Neural cell (in vitro differentiated cells): ENCODE measurements at regions not wholly inside any gene's neighbourhood (a gene's known extent, or its start where the extent isn't known, plus 50 kb on each side); places are given as distances from the start of the nearest gene placed in this dataset.

Experiments used
- H2AFZ ChIP-seq: fragments of 200-600, 300-800 bp; sonication (generic), shearing (Covaris generic); 2 replicates; pipeline ENCODE4 v1.6.0; 2014; ENCODE audit warnings: low read depth, mild to moderate bottlenecking, antibody characterized with exemption, low read length, moderate library complexity
- H3F3A ChIP-seq: fragments of 200-600 bp; shearing (Covaris generic); 2 replicates; pipeline ENCODE4 v1.6.1; 2016; ENCODE audit warnings: mild to moderate bottlenecking, moderate library complexity, mixed read lengths, antibody characterized with exemption, low read length; ENCODE audit not compliant: insufficient read depth, poor library complexity, severe bottlenecking
- H3K27ac ChIP-seq: fragments of 200-600, 300-800 bp; sonication (generic), shearing (Covaris generic); 2 replicates; pipeline ENCODE4 v1.5.1; 2014; ENCODE audit warnings: mild to moderate bottlenecking, low read length, moderate library complexity
- H3K27me3 ChIP-seq: fragments of 300-800, 200-600 bp; sonication (generic), shearing (Covaris generic); 2 replicates; pipeline ENCODE4 v1.6.0; 2014; ENCODE audit warnings: mild to moderate bottlenecking, low read depth, low read length, moderate library complexity; ENCODE audit not compliant: insufficient read depth
- H3K36me3 ChIP-seq: fragments of 300-800, 200-600 bp; sonication (generic), shearing (Covaris generic); 2 replicates; pipeline ENCODE4 v1.5.1; 2014; ENCODE audit warnings: mild to moderate bottlenecking, antibody characterized with exemption, low read length, moderate library complexity; ENCODE audit not compliant: insufficient read depth
- H3K4me2 ChIP-seq: fragments of 300-800, 200-600 bp; sonication (generic), shearing (Covaris generic); 2 replicates; pipeline ENCODE4 v1.6.0; 2014; ENCODE audit warnings: mild to moderate bottlenecking, low read length
- H3K4me3 ChIP-seq: fragments of 300-800, 200-600 bp; sonication (generic), shearing (Covaris generic); 2 replicates; pipeline ENCODE4 v1.5.1; 2014; ENCODE audit warnings: mild to moderate bottlenecking, low read length, moderate library complexity
- H3K79me2 ChIP-seq: fragments of 200-600 bp; shearing (Covaris generic); replicated peaks from 2 replicates; pipeline ENCODE4 v1.6.0; 2014; ENCODE audit warnings: mild to moderate bottlenecking, low read length, moderate library complexity; ENCODE audit not compliant: insufficient read depth
- H3K9ac ChIP-seq: fragments of 300-800, 200-600 bp; sonication (generic), shearing (Covaris generic); 2 replicates; pipeline ENCODE4 v1.6.1; 2016; ENCODE audit warnings: mild to moderate bottlenecking, low read length, mixed read lengths
- H3K9me2 ChIP-seq: fragments of 200-600 bp; shearing (Covaris generic); 2 replicates; pipeline ENCODE4 v1.6.1; 2016; ENCODE audit warnings: mild to moderate bottlenecking, low read length, mixed read lengths; ENCODE audit not compliant: insufficient read depth
- H3K9me3 ChIP-seq: fragments of 200-600, 300-800 bp; sonication (generic), shearing (Covaris generic); 2 replicates; pipeline ENCODE4 v1.6.1; 2016; ENCODE audit warnings: mild to moderate bottlenecking, mixed run types, low read length, moderate library complexity, mixed read lengths
- H4K20me1 ChIP-seq: fragments of 200-600 bp; shearing (Covaris generic); 2 replicates; pipeline ENCODE4 v1.6.1; 2016; ENCODE audit warnings: mild to moderate bottlenecking, mixed run types; ENCODE audit not compliant: insufficient read depth
- CTCF ChIP-seq: fragments of 450-650 bp; IDR thresholded peaks from 2 replicates; pipeline ENCODE4 v1.5.1; 2014; ENCODE audit warnings: antibody characterized with exemption, mild to moderate bottlenecking, moderate library complexity; ENCODE audit not compliant: poor library complexity, severe bottlenecking
- EP300 ChIP-seq: fragments of 450-650 bp; conservative IDR thresholded peaks from 2 replicates; pipeline ENCODE4 v1.6.1; 2014; ENCODE audit warnings: antibody characterized with exemption, mild to moderate bottlenecking, moderate library complexity; ENCODE audit not compliant: poor library complexity, severe bottlenecking
- EZH2 ChIP-seq: fragments of 200-600, 300-800 bp; shearing (Covaris generic), sonication (generic); IDR thresholded peaks from 2 replicates; pipeline ENCODE4 v1.6.1; 2014; ENCODE audit warnings: antibody characterized with exemption, low read length, borderline replicate concordance, mild to moderate bottlenecking; ENCODE audit not compliant: insufficient read depth, poor library complexity, severe bottlenecking
- MXI1 ChIP-seq: fragments of 450-650 bp; conservative IDR thresholded peaks from 2 replicates; pipeline ENCODE4 v1.6.1; 2014; ENCODE audit warnings: antibody characterized with exemption, mild to moderate bottlenecking; ENCODE audit not compliant: poor library complexity, severe bottlenecking
- POLR2AphosphoS5 ChIP-seq: IDR thresholded peaks from 2 replicates; pipeline ENCODE4 v1.6.1; 2012
- RAD21 ChIP-seq: fragments of 450-650 bp; conservative IDR thresholded peaks from 2 replicates; pipeline ENCODE4 v1.6.1; 2014; ENCODE audit warnings: antibody characterized with exemption, mild to moderate bottlenecking, moderate library complexity
- REST ChIP-seq: IDR thresholded peaks from 2 replicates; pipeline ENCODE4 v1.6.1; 2012; ENCODE audit warnings: borderline replicate concordance
- SMC3 ChIP-seq: fragments of 450-650 bp; conservative IDR thresholded peaks from 2 replicates; pipeline ENCODE4 v1.6.1; 2014; ENCODE audit warnings: antibody characterized with exemption, mild to moderate bottlenecking, moderate library complexity; ENCODE audit not compliant: poor library complexity
- TAF1 ChIP-seq: IDR thresholded peaks from 2 replicates; pipeline ENCODE4 v1.6.1; 2012; ENCODE audit warnings: low read depth

GRCh38 chr6:113009682-113010081, 662.6 kb downstream of the RFPL4B start:
- Histone ChIP-seq H4K20me1 (no peaks in the 10 kb centered on the region), H3K4me2 (no peak overlapping the region), H2AFZ (no peak overlapping the region), H3K9me3 (no peaks in the 10 kb centered on the region), H3K9me2 (no peaks in the 10 kb centered on the region), H3K27me3 (no peaks in the 10 kb centered on the region), H3K27ac (no peak overlapping the region), H3K9ac (no peak overlapping the region), H3K36me3 (no peaks in the 10 kb centered on the region), H3F3A (no peaks in the 10 kb centered on the region), H3K79me2 (no peaks in the 10 kb centered on the region), H3K4me3 (no peak overlapping the region)
- no peak for TF ChIP-seq RAD21

GRCh38 chr6:113010196-113010989, 663.3 kb downstream of the RFPL4B start:
- no peaks in the 10 kb centered on the region for H3K27me3 ChIP-seq
- H3K4me2 ChIP-seq: no peak overlapping the region
- no peaks in the 10 kb centered on the region for H4K20me1 ChIP-seq
- no peak overlapping the region for H2AFZ ChIP-seq
- H3K9ac ChIP-seq: no peak overlapping the region
- no peaks in the 10 kb centered on the region for H3K9me3 ChIP-seq
- H3F3A ChIP-seq: no peaks in the 10 kb centered on the region
- no peak overlapping the region for H3K27ac ChIP-seq
- H3K9me2 ChIP-seq: no peaks in the 10 kb centered on the region
- no peaks in the 10 kb centered on the region for H3K36me3 ChIP-seq
- H3K79me2 ChIP-seq: no peaks in the 10 kb centered on the region
- no peak overlapping the region for H3K4me3 ChIP-seq
- TF ChIP-seq SMC3 (no peak), MXI1 (no peak), POLR2AphosphoS5 (no peak), REST (no peak), RAD21 (no peak), TAF1 (no peak)

- no peaks in the 10 kb centered on the region for H3K9me3 ChIP-seq
- H3K9me2 ChIP-seq: no peaks in the 10 kb centered on the region
- no peaks in the 10 kb centered on the region for H3K79me2 ChIP-seq
- no peak overlapping the region for H3K4me2 ChIP-seq
- H3K27me3 ChIP-seq: no peaks in the 10 kb centered on the region
- TF ChIP-seq CTCF (no peak), RAD21 (no peak), SMC3 (no peak), REST (no peak), EP300 (no peak), POLR2AphosphoS5 (no peak), MXI1 (no peak), EZH2 (no peak), TAF1 (no peak)
- H3F3A ChIP-seq: no peaks in the 10 kb centered on the region
- no peak overlapping the region for H2AFZ ChIP-seq
- no peaks in the 10 kb centered on the region for H3K36me3 ChIP-seq
- H3K9ac ChIP-seq: no peak overlapping the region
- H4K20me1 ChIP-seq: no peaks in the 10 kb centered on the region
- H3K27ac ChIP-seq: no peak overlapping the region
- H3K4me3 ChIP-seq: no peak overlapping the region
Observed at GRCh38 chr6:113011389-113011788, 664.3 kb downstream of the RFPL4B start.
